GM21367 (cell line): ENCODE measurements at regions not wholly inside any gene's neighbourhood (a gene's known extent, or its start where the extent isn't known, plus 50 kb on each side); places are given as distances from the start of the nearest gene placed in this dataset.
"Not testable (repeated sequence)": the region's sequence is repeated elsewhere in the genome, so short reads cannot be mapped to it uniquely, and the experiment has no call there.

Experiments
- ATAC-seq: cut with Tn5 transposase; IDR thresholded peaks from one replicate; pipeline ENCODE4 v1.9.1; 2021; ENCODE audit not compliant: unreplicated experiment

- ATAC-seq, result no peak
Measured at GRCh38 chr11:37391615-37392014, 793.6 kb upstream of the RAG2 start.

GRCh38 chr11:37390576-37391083, 792.6 kb upstream of the RAG2 start:
- no peak for ATAC-seq

- ATAC-seq, result no peak
Measured at GRCh38 chr11:37378958-37379357, 780.9 kb upstream of the RAG2 start.

- ATAC-seq, result no peak
Measured at GRCh38 chr11:37372667-37373066, 774.6 kb upstream of the RAG2 start.

GRCh38 chr11:37371346-37371970, 773.4 kb upstream of the RAG2 start:
- no peak for ATAC-seq

GRCh38 chr11:37370817-37371216, 772.8 kb upstream of the RAG2 start:
- no peak for ATAC-seq

- no peak for ATAC-seq
Measured at GRCh38 chr11:37364246-37364839, 766.3 kb upstream of the RAG2 start.

- no peak for ATAC-seq
Measured at GRCh38 chr11:37353192-37353591, 755.2 kb upstream of the RAG2 start.

- no peak for ATAC-seq
Measured at GRCh38 chr11:37352485-37352884, 754.4 kb upstream of the RAG2 start.

- ATAC-seq, result no peak
Measured at GRCh38 chr11:37343290-37343689, 745.3 kb upstream of the RAG2 start.

- no peak for ATAC-seq
Measured at GRCh38 chr11:37336401-37336800, 738.4 kb upstream of the RAG2 start.

- no peak for ATAC-seq
Measured at GRCh38 chr11:37333345-37333744, 735.3 kb upstream of the RAG2 start.

- ATAC-seq, result no peak
Measured at GRCh38 chr11:37323843-37324242, 725.8 kb upstream of the RAG2 start.

GRCh38 chr11:37322333-37323194, 724.5 kb upstream of the RAG2 start:
- ATAC-seq, result no peak

- ATAC-seq, result no peak
Measured at GRCh38 chr11:37320921-37321320, 722.9 kb upstream of the RAG2 start.

- no peak for ATAC-seq
Measured at GRCh38 chr11:37317803-37318202, 719.8 kb upstream of the RAG2 start.

- no peak for ATAC-seq
Measured at GRCh38 chr11:37313266-37313665, 715.2 kb upstream of the RAG2 start.

GRCh38 chr11:37306563-37306962, 708.5 kb upstream of the RAG2 start:
- no peak for ATAC-seq

- not testable (repeated sequence) for ATAC-seq
Measured at GRCh38 chr11:37301405-37301804, 703.4 kb upstream of the RAG2 start.

- ATAC-seq, result no peak
Measured at GRCh38 chr11:37298173-37298572, 700.1 kb upstream of the RAG2 start.

- ATAC-seq, result no peak
Measured at GRCh38 chr11:37286890-37287289, 688.9 kb upstream of the RAG2 start.

GRCh38 chr11:37282367-37282766, 684.3 kb upstream of the RAG2 start:
- no peak for ATAC-seq
